ENCODE measurements at regions not wholly inside any gene's neighbourhood (a gene's known extent, or its start where the extent isn't known, plus 50 kb on each side); places are given as distances from the start of the nearest gene placed in this dataset.

- Histone ChIP-seq H3K27ac (ENCODE audit: low read depth, low read length) (no peak overlapping the region), H3K4me2 (ENCODE audit: low read length) (no peak overlapping the region), H3K9me3 (ENCODE audit: control insufficient read depth in 1 of 2, insufficient read depth in 1 of 2, low read depth in 1 of 2, low read length in 2 of 2) (no peaks in the 10 kb centered on the region), H3K4me1 (ENCODE audit: control insufficient read depth in 1 of 2, insufficient read depth in 2 of 2, low read length in 2 of 2) (peaks cover under 1 to 6% of the 10 kb centered on the region in 2 experiments; a peak in 3 of 4 replicates), H3K9ac (ENCODE audit: low read length) (no peak overlapping the region), H3K4me3 (replicated peaks in 1 of 2; ENCODE audit: low read depth in 1 of 2, low read length in 2 of 2) (no peak overlapping the region), H3K79me2 (ENCODE audit: insufficient read depth, low read length) (no peaks in the 10 kb centered on the region), H3K36me3 (ENCODE audit: control insufficient read depth in 1 of 2, insufficient read depth in 2 of 2, low read length in 2 of 2) (no peaks in the 10 kb centered on the region), H3K9me2 (ENCODE audit: insufficient read depth) (no peaks in the 10 kb centered on the region), H3K27me3 (ENCODE audit: insufficient read depth, low read length) (0 out of 2 replicates have a peak, but pooled peaks cover 11% of the 10 kb centered on the region), H2AFZ (ENCODE audit: low read depth, low read length, poor library complexity, severe bottlenecking) (no peak overlapping the region), H4K20me1 (ENCODE audit: insufficient read depth) (no peaks in the 10 kb centered on the region)
- ATAC-seq (no peak), DNase-seq (ENCODE audit: low read depth, low spot score) (no peak)
- RAD21 ChIA-PET (ENCODE audit: low non-redundant PET in 1 of 2, low total read pairs in 2 of 2, uncharacterized antibody in 2 of 2, unreplicated experiment in 2 of 2) = no interaction called here
- CTCF ChIA-PET = interaction anchor here (1.1 kb wide), 1 partner anchor 185 kb away, joined by 5 read pairs; no protein-coding TSS in a partner anchor
- intact Hi-C loops (cut with micrococcal nuclease) = no loop called here
- no peak for TF ChIP-seq YY1 (IDR thresholded peaks at IDR 0.05; ENCODE audit: extremely low read depth, insufficient replicate concordance, low read depth, low read length)
- no peak for TF ChIP-seq RAD21 (IDR thresholded peaks at IDR 0.05; ENCODE audit: low read depth)
- TF ChIP-seq POLR2A (IDR thresholded peaks at IDR 0.05; ENCODE audit: borderline replicate concordance, extremely low read depth, insufficient read depth, insufficient read length) = no peak
- TF ChIP-seq CEBPB (IDR thresholded peaks at IDR 0.05; ENCODE audit: low read depth) = no peak
- TF ChIP-seq EZH2 (IDR thresholded peaks at IDR 0.05) = no peak
- TF ChIP-seq POLR2AphosphoS5 (IDR thresholded peaks at IDR 0.05; ENCODE audit: low read depth, low read length) = no peak
- no peak for TF ChIP-seq REST (IDR thresholded peaks at IDR 0.05; ENCODE audit: low read depth)
- no peak for TF ChIP-seq EZH2phosphoT487 (IDR thresholded peaks at IDR 0.05; ENCODE audit: borderline replicate concordance)
- no peak for TF ChIP-seq CTCF (IDR thresholded peaks at IDR 0.05 in 2 of 3, conservative IDR thresholded peaks at IDR 0.05 in 1 of 3; ENCODE audit: borderline replicate concordance in 1 of 3, insufficient read depth in 1 of 3, low read depth in 2 of 3, low read length in 2 of 3)
- no peak for TF ChIP-seq ATF3 (IDR thresholded peaks at IDR 0.05)
- TF ChIP-seq TCF7L2 (IDR thresholded peaks at IDR 0.05; ENCODE audit: borderline replicate concordance, extremely low read depth, insufficient read depth, insufficient read length) = no peak
- TF ChIP-seq FOSL1 (IDR thresholded peaks at IDR 0.05; ENCODE audit: low read depth) = no peak
- TF ChIP-seq JUND (IDR thresholded peaks at IDR 0.05) = no peak
- no peak for TF ChIP-seq SP1 (IDR thresholded peaks at IDR 0.05; ENCODE audit: low read depth)
- TF ChIP-seq SRF (IDR thresholded peaks at IDR 0.05; ENCODE audit: low read depth) = no peak
- no TSS peak for BruUV-seq (replicated peaks)
- POLR2A ChIA-PET = interaction anchor here (0.7 kb wide), 1 partner anchor 186 kb away, joined by 3 read pairs; the partner anchor contains the start of gene RRBP1
These were observed 100.4 kb downstream of the SNX5 start for GRCh38 chr20:17868151-17868550.

All from HCT116 (cell line).